Posterior vena cava (tissue), 2 donors: ENCODE measurements at regions not wholly inside any gene's neighbourhood (a gene's known extent, or its start where the extent isn't known, plus 50 kb on each side); places are given as distances from the start of the nearest gene placed in this dataset.

Experiments
- DNase-seq: peaks from one replicate; pipeline ENCODE4 v3.0.0-alpha.2; 2020; ENCODE audit warnings: low spot score
- intact Hi-C, 2 donors: fragments of 100-400 bp; cut with DNase I; formaldehyde crosslinking; loops; one replicate each; pipeline versions ENCODE4 v1.14.1 to v1.14.2; 2022 to 2023
- donor health status: DM: yes; HTN: yes; CAD: no.
- donor health status: DM: yes; HTN: yes; CAD: no.

- DNase-seq = no peak
- intact Hi-C loops = no loop called here
Observed at GRCh38 chr10:29140991-29141390, 147.9 kb upstream of the LYZL1 start.

- intact Hi-C loops = no loop called here
- no peak for DNase-seq
Observed at GRCh38 chr10:29141761-29142160, 147.1 kb upstream of the LYZL1 start.

GRCh38 chr10:29142516-29143314 is 146.2 kb upstream of the LYZL1 start:
- intact Hi-C loops = no loop called here
- DNase-seq = no peak

GRCh38 chr10:29144126-29144525 is 144.7 kb upstream of the LYZL1 start:
- intact Hi-C loops = no loop called here
- DNase-seq = no peak

GRCh38 chr10:29146311-29147100 is 142.4 kb upstream of the LYZL1 start:
- no peak for DNase-seq
- intact Hi-C loops = no loop called here

GRCh38 chr10:29150010-29150409 is 138.9 kb upstream of the LYZL1 start:
- DNase-seq = no peak
- intact Hi-C loops = no loop called here

- no peak for DNase-seq
- intact Hi-C loops = no loop called here
Observed at GRCh38 chr10:29151005-29151404, 137.9 kb upstream of the LYZL1 start.

GRCh38 chr10:29157321-29157720 is 131.5 kb upstream of the LYZL1 start:
- intact Hi-C loops = no loop called here
- DNase-seq = no peak

- no peak for DNase-seq
- intact Hi-C loops = no loop called here
Observed at GRCh38 chr10:29158066-29158465, 130.8 kb upstream of the LYZL1 start.

GRCh38 chr10:29160150-29160617 is 128.7 kb upstream of the LYZL1 start:
- DNase-seq = no peak
- intact Hi-C loops = no loop called here

GRCh38 chr10:29163746-29164145 is 125.1 kb upstream of the LYZL1 start:
- intact Hi-C loops = no loop called here
- DNase-seq = no peak

GRCh38 chr10:29166713-29167112 is 122.2 kb upstream of the LYZL1 start:
- no peak for DNase-seq
- intact Hi-C loops = no loop called here

GRCh38 chr10:29169021-29169420 is 119.8 kb upstream of the LYZL1 start:
- no peak for DNase-seq
- intact Hi-C loops = no loop called here

- intact Hi-C loops = no loop called here
- no peak for DNase-seq
Observed at GRCh38 chr10:29171717-29172116, 117.2 kb upstream of the LYZL1 start.

GRCh38 chr10:29174389-29174788 is 114.5 kb upstream of the LYZL1 start:
- no peak for DNase-seq
- intact Hi-C loops = no loop called here

- intact Hi-C loops = no loop called here
- no peak for DNase-seq
Observed at GRCh38 chr10:29176845-29177832, 111.7 kb upstream of the LYZL1 start.

- intact Hi-C loops = no loop called here
- no peak for DNase-seq
Observed at GRCh38 chr10:29181936-29182335, 106.9 kb upstream of the LYZL1 start.

- DNase-seq = no peak
- intact Hi-C loops = no loop called here
Observed at GRCh38 chr10:29183301-29183945, 105.4 kb upstream of the LYZL1 start.
